ENCODE measurements at regions not wholly inside any gene's neighbourhood (a gene's known extent, or its start where the extent isn't known, plus 50 kb on each side); places are given as distances from the start of the nearest gene placed in this dataset.
"Not testable (repeated sequence)": the region's sequence is repeated elsewhere in the genome, so short reads cannot be mapped to it uniquely, and the experiment has no call there.

- DNase-seq (ENCODE audit: low read depth) = no peak
Observed at GRCh38 chr6:10343320-10343719, 71.6 kb downstream of the TFAP2A start.

- no peak for DNase-seq (ENCODE audit: low read depth)
Observed at GRCh38 chr6:10341605-10342004, 73.3 kb downstream of the TFAP2A start.

GRCh38 chr6:10338151-10338550, 76.7 kb downstream of the TFAP2A start:
- DNase-seq (ENCODE audit: low read depth) = no peak

GRCh38 chr6:10337376-10337775, 77.5 kb downstream of the TFAP2A start:
- DNase-seq (ENCODE audit: low read depth) = not testable (repeated sequence)

- no peak for DNase-seq (ENCODE audit: low read depth)
Observed at GRCh38 chr6:10332111-10332510, 82.8 kb downstream of the TFAP2A start.

- no peak for DNase-seq (ENCODE audit: low read depth)
Observed at GRCh38 chr6:10331334-10331968, 83.4 kb downstream of the TFAP2A start.

GRCh38 chr6:10330515-10330914, 84.4 kb downstream of the TFAP2A start:
- DNase-seq (ENCODE audit: low read depth) = no peak

GRCh38 chr6:10323018-10323417, 91.9 kb downstream of the TFAP2A start:
- no peak for DNase-seq (ENCODE audit: low read depth)

GRCh38 chr6:10320291-10320690, 94.6 kb downstream of the TFAP2A start:
- no peak for DNase-seq (ENCODE audit: low read depth)

- no peak for DNase-seq (ENCODE audit: low read depth)
Observed at GRCh38 chr6:10316373-10316721, 98.5 kb downstream of the TFAP2A start.

GRCh38 chr6:10315658-10316372, 99.1 kb downstream of the TFAP2A start:
- no peak for DNase-seq (ENCODE audit: low read depth)

GRCh38 chr6:10315034-10315433, 99.8 kb downstream of the TFAP2A start:
- DNase-seq (ENCODE audit: low read depth) = no peak

- DNase-seq (ENCODE audit: low read depth) = no peak
Observed at GRCh38 chr6:10314163-10314955, 100.5 kb downstream of the TFAP2A start.

- DNase-seq (ENCODE audit: low read depth) = no peak
Observed at GRCh38 chr6:10313799-10314162, 101.1 kb downstream of the TFAP2A start.

GRCh38 chr6:10312445-10312844, 102.4 kb downstream of the TFAP2A start:
- DNase-seq (ENCODE audit: low read depth) = no peak

- DNase-seq (ENCODE audit: low read depth) = not testable (repeated sequence)
Observed at GRCh38 chr6:10311546-10312405, 103.1 kb downstream of the TFAP2A start.

GRCh38 chr6:10310826-10311225, 104.0 kb downstream of the TFAP2A start:
- DNase-seq (ENCODE audit: low read depth) = no peak

GRCh38 chr6:10310330-10310653, 104.6 kb downstream of the TFAP2A start:
- DNase-seq (ENCODE audit: low read depth) = no peak

- DNase-seq (ENCODE audit: low read depth) = no peak
Observed at GRCh38 chr6:10309457-10310329, 105.2 kb downstream of the TFAP2A start.

- DNase-seq (ENCODE audit: low read depth) = no peak
Observed at GRCh38 chr6:10307476-10307875, 107.4 kb downstream of the TFAP2A start.

- DNase-seq (ENCODE audit: low read depth) = no peak
Observed at GRCh38 chr6:10307028-10307427, 107.8 kb downstream of the TFAP2A start.
